H9 (cell line): ENCODE measurements at regions not wholly inside any gene's neighbourhood (a gene's known extent, or its start where the extent isn't known, plus 50 kb on each side); places are given as distances from the start of the nearest gene placed in this dataset.
A peak's percentile ranks its signal among the peaks of the same experiment; 100 is the strongest.

Experiments
- DNase-seq: peaks from one replicate; pipeline ENCODE4 v3.0.0-alpha.2; 2017
- H2AFZ ChIP-seq: one replicate; pipeline ENCODE4 v1.6.1; 2013; ENCODE audit warnings: mild to moderate bottlenecking, low read length, control low read depth, moderate library complexity
- H2AK5ac ChIP-seq: 2 replicates; pipeline ENCODE4 v1.6.1; 2013; ENCODE audit warnings: low read length, control low read depth, mixed read lengths; ENCODE audit not compliant: insufficient read length
- H2BK120ac ChIP-seq: one replicate; pipeline ENCODE4 v1.6.1; 2013; ENCODE audit warnings: low read depth, mild to moderate bottlenecking, low read length, control low read depth, inconsistent platforms; ENCODE audit not compliant: poor library complexity, severe bottlenecking
- H2BK12ac ChIP-seq: 2 replicates; pipeline ENCODE4 v1.6.1; 2013; ENCODE audit warnings: low read length, control low read depth, mixed read lengths, low read depth; ENCODE audit not compliant: insufficient read length
- H2BK15ac ChIP-seq: 2 replicates; pipeline ENCODE4 v1.6.1; 2013; ENCODE audit warnings: low read depth, low read length, control low read depth
- H2BK20ac ChIP-seq: one replicate; pipeline ENCODE4 v1.6.1; 2013; ENCODE audit warnings: low read depth, mild to moderate bottlenecking, low read length, control low read depth, inconsistent platforms; ENCODE audit not compliant: poor library complexity, severe bottlenecking
- H2BK5ac ChIP-seq: 2 replicates; pipeline ENCODE4 v1.6.1; 2013; ENCODE audit warnings: low read length, control low read depth, mixed read lengths; ENCODE audit not compliant: insufficient read length
- H3K14ac ChIP-seq: 2 replicates; pipeline ENCODE4 v1.6.1; 2013; ENCODE audit warnings: low read length, control low read depth; ENCODE audit not compliant: insufficient read depth
- H3K18ac ChIP-seq: 2 replicates; pipeline ENCODE4 v1.6.1; 2013; ENCODE audit warnings: low read depth, mild to moderate bottlenecking, mixed read lengths, low read length, control low read depth; ENCODE audit not compliant: insufficient read length
- H3K23ac ChIP-seq: 2 replicates; pipeline ENCODE4 v1.6.1; 2013; ENCODE audit warnings: low read length, control low read depth, mixed read lengths, low read depth; ENCODE audit not compliant: insufficient read length
- H3K23me2 ChIP-seq: 2 replicates; pipeline ENCODE4 v1.6.1; 2013; ENCODE audit warnings: low read depth, mild to moderate bottlenecking, mixed read lengths, low read length, control low read depth; ENCODE audit not compliant: insufficient read length, poor library complexity, severe bottlenecking
- H3K27ac ChIP-seq: 2 replicates; pipeline ENCODE4 v1.5.1; 2013; ENCODE audit warnings: low read length, control low read depth, mixed read lengths, low read depth; ENCODE audit not compliant: insufficient read length
- H3K27me3 ChIP-seq: 2 replicates; pipeline ENCODE4 v1.6.1; 2013; ENCODE audit warnings: low read length, control low read depth, inconsistent platforms; ENCODE audit not compliant: insufficient read depth
- H3K4ac ChIP-seq: 2 replicates; pipeline ENCODE4 v1.6.1; 2013; ENCODE audit warnings: low read depth, mild to moderate bottlenecking, control low read depth, inconsistent platforms, low read length, moderate library complexity
- H3K4me1 ChIP-seq: 2 replicates; pipeline ENCODE4 v1.6.1; 2013; ENCODE audit warnings: low read length, control low read depth, inconsistent platforms; ENCODE audit not compliant: insufficient read depth
- H3K4me2 ChIP-seq: 2 replicates; pipeline ENCODE4 v1.6.1; 2013; ENCODE audit warnings: low read length, control low read depth, mixed read lengths; ENCODE audit not compliant: insufficient read length, insufficient read depth
- H3K56ac ChIP-seq: 2 replicates; pipeline ENCODE4 v1.6.1; 2013; ENCODE audit warnings: low read depth, mild to moderate bottlenecking, mixed read lengths, low read length, control low read depth; ENCODE audit not compliant: insufficient read length
- H3K79me1 ChIP-seq: 2 replicates; pipeline ENCODE4 v1.6.1; 2013; ENCODE audit warnings: low read depth, mild to moderate bottlenecking, moderate library complexity, low read length, control low read depth, inconsistent platforms; ENCODE audit not compliant: insufficient read depth, poor library complexity, severe bottlenecking
- H3K79me2 ChIP-seq: 2 replicates; pipeline ENCODE4 v1.6.1; 2013; ENCODE audit warnings: low read length, control low read depth, inconsistent platforms; ENCODE audit not compliant: insufficient read depth
- H3K9ac ChIP-seq: 2 replicates; pipeline ENCODE4 v1.6.1; 2013; ENCODE audit warnings: low read length, control low read depth, mixed read lengths; ENCODE audit not compliant: insufficient read length; ENCODE audit errors: extremely low read depth
- H3K9me3 ChIP-seq: one replicate; pipeline ENCODE4 v1.6.1; 2013; ENCODE audit warnings: low read depth, low read length, inconsistent platforms; ENCODE audit not compliant: control insufficient read depth
- H3T11ph ChIP-seq: one replicate; pipeline ENCODE4 v1.6.1; 2013; ENCODE audit warnings: mild to moderate bottlenecking, low read length, control low read depth, inconsistent platforms
- H4K20me1 ChIP-seq: one replicate; pipeline ENCODE4 v1.6.1; 2013; ENCODE audit not compliant: control insufficient read depth, insufficient read length, insufficient read depth
- H4K5ac ChIP-seq: 2 replicates; pipeline ENCODE4 v1.6.1; 2013; ENCODE audit warnings: low read depth, mild to moderate bottlenecking, mixed read lengths, low read length, control low read depth; ENCODE audit not compliant: insufficient read length
- H4K8ac ChIP-seq: replicated peaks from 2 replicates; pipeline ENCODE4 v1.6.1; 2013; ENCODE audit warnings: low read length, control low read depth, mixed read lengths, low read depth; ENCODE audit not compliant: insufficient read length
- H4K91ac ChIP-seq: 2 replicates; pipeline ENCODE4 v1.6.1; 2013; ENCODE audit warnings: low read depth, mild to moderate bottlenecking, moderate library complexity, mixed read lengths, low read length, control low read depth; ENCODE audit not compliant: insufficient read length
- H3K27ac Mint-ChIP-seq, 3 experiments: 2 replicates in 2 of 3; 3 replicates in 1 of 3; pipeline ENCODE4 v1.8.0; 2020 to 2021; ENCODE audit warnings: mixed read lengths in 3 of 3, mild to moderate bottlenecking in 1 of 3, moderate library complexity in 1 of 3
- H3K27me3 Mint-ChIP-seq: 2 replicates; pipeline ENCODE4 v1.8.0; 2021; ENCODE audit warnings: low read depth, mild to moderate bottlenecking, moderate library complexity, mixed read lengths
- H3K36me3 Mint-ChIP-seq, 3 experiments: 2 replicates in 2 of 3; 3 replicates in 1 of 3; pipeline ENCODE4 v1.8.0; 2020 to 2021; ENCODE audit warnings: low read depth in 3 of 3, mixed read lengths in 3 of 3; ENCODE audit not compliant: insufficient read depth in 1 of 3
- H3K4me1 Mint-ChIP-seq, 2 experiments: 2 replicates each; pipeline ENCODE4 v1.8.0; 2020; ENCODE audit warnings: mixed read lengths in 2 of 2
- H3K4me3 Mint-ChIP-seq, 2 experiments: 2 replicates in 1 of 2; 3 replicates in 1 of 2; pipeline ENCODE4 v1.8.0; 2020 to 2021; ENCODE audit warnings: mild to moderate bottlenecking in 2 of 2, mixed read lengths in 2 of 2, moderate library complexity in 1 of 2
- H3K9me3 Mint-ChIP-seq, 2 experiments: 2 replicates in 1 of 2; 3 replicates in 1 of 2; pipeline ENCODE4 v1.8.0; 2020; ENCODE audit warnings: mild to moderate bottlenecking in 2 of 2, mixed read lengths in 2 of 2, moderate library complexity in 1 of 2
- WGBS: extraction: QIAGEN DNeasy Blood & Tissue Kit; methylation state at CpG from one replicate; pipeline ENCODE4 v1.1.7; 2013; ENCODE audit warnings: missing lambda C conversion rate, low lambda C conversion rate, mixed read lengths; ENCODE audit not compliant: insufficient read length; ENCODE audit errors: extremely low coverage; 5-methylcytosine and 5-hydroxymethylcytosine counted together
- TF ChIP-seq, protein P1 (sequence below): fragments of 200-600 bp; sonication (generic); conservative IDR thresholded peaks from 3 replicates; pipeline ENCODE4 v1.8.0; 2021; ENCODE audit warnings: antibody characterized with exemption, mild to moderate bottlenecking

DNA sequence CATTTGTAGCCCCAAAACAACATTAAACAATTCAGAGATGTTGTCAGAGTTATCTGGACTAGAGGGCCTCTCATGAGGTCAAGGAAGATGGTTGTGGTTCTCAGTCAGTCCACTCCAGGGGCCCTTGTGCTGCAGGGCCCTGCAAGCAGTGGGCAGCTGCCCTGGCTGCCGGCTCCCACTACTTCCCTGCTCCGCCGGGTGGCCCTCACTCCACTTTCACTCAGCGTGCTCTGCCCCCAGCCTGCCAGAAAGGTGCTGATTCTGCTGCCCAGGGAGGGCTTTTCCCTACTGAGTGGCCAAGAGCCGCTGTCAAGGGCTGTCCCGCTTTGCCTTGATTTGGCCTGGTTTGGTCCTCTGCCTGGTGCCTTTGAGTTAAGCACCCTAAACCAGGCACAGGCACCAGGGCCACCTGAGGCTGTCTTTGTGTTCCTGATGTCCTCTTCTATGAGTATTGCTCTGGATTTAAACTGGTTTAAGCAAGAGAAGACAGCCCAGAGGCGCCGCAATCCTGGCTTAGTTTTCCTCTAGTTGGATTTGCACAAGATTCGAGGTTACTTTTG, 117.2 kb downstream of the GADD45G start:
- WGBS, result no CpG with 5 or more reads among the region's 9 CpGs
- Histone ChIP-seq H4K91ac (no peak overlapping the region), H2BK15ac (no peak overlapping the region), H2BK20ac (no peak overlapping the region), H3K18ac (no peak overlapping the region), H3K4me1 (no peaks in the 10 kb centered on the region), H3K56ac (no peak overlapping the region), H3K4me2 (no peak overlapping the region), H3K27ac (no peak overlapping the region), H4K20me1 (no peaks in the 10 kb centered on the region), H3K27me3 (no peaks in the 10 kb centered on the region), H3K9me3 (no peaks in the 10 kb centered on the region), H3T11ph (no peak overlapping the region), H3K4ac (no peak overlapping the region), H2AFZ (no peak overlapping the region), H2AK5ac (no peak overlapping the region), H3K9ac (no peak overlapping the region), H4K8ac (no peak overlapping the region), H2BK5ac (no peak overlapping the region), H3K14ac (no peak overlapping the region; the same call in 1 of the 2 replicates), H2BK12ac (no peak overlapping the region), H3K23ac (no peak overlapping the region), H4K5ac (no peak overlapping the region), H2BK120ac (no peak overlapping the region), H3K79me2 (no peaks in the 10 kb centered on the region), H3K23me2 (no peaks in the 10 kb centered on the region), H3K79me1 (no peaks in the 10 kb centered on the region)
- TF ChIP-seq, protein P1, sequence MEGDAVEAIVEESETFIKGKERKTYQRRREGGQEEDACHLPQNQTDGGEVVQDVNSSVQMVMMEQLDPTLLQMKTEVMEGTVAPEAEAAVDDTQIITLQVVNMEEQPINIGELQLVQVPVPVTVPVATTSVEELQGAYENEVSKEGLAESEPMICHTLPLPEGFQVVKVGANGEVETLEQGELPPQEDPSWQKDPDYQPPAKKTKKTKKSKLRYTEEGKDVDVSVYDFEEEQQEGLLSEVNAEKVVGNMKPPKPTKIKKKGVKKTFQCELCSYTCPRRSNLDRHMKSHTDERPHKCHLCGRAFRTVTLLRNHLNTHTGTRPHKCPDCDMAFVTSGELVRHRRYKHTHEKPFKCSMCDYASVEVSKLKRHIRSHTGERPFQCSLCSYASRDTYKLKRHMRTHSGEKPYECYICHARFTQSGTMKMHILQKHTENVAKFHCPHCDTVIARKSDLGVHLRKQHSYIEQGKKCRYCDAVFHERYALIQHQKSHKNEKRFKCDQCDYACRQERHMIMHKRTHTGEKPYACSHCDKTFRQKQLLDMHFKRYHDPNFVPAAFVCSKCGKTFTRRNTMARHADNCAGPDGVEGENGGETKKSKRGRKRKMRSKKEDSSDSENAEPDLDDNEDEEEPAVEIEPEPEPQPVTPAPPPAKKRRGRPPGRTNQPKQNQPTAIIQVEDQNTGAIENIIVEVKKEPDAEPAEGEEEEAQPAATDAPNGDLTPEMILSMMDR, result no peak
- no peak for DNase-seq
- H3K4me3 Mint-ChIP-seq, result no peak overlapping the region
- peaks cover 2 to 3% of the 10 kb centered on the region in 2 experiments; a peak in 1 of 4 replicates for H3K4me1 Mint-ChIP-seq
- peaks cover 0 to 1% (median 0%) of the 10 kb centered on the region in 3 experiments; a peak in 2 of 7 replicates for H3K36me3 Mint-ChIP-seq
- peaks cover 8% of the 10 kb centered on the region for H3K27me3 Mint-ChIP-seq
- H3K27ac Mint-ChIP-seq, result peak overlapping the region in 1 of 3 experiments; percentile 40; a peak in 3 of 7 replicates
- H3K9me3 Mint-ChIP-seq, result no peaks in the 10 kb centered on the region
